Fibroblast of villous mesenchyme (primary cell): ENCODE measurements at regions not wholly inside any gene's neighbourhood (a gene's known extent, or its start where the extent isn't known, plus 50 kb on each side); places are given as distances from the start of the nearest gene placed in this dataset.

ENCODE experiments used
- DNase-seq: peaks from one replicate; pipeline ENCODE4 v3.0.0-alpha.2; 2010; ENCODE audit warnings: low read depth
- H3K4me3 ChIP-seq: 2 replicates; pipeline ENCODE4 v1.5.1; 2011; ENCODE audit warnings: low read depth, mild to moderate bottlenecking, low read length
- TF ChIP-seq, protein P1 (sequence below): IDR thresholded peaks from 2 replicates; pipeline ENCODE4 v1.5.1; 2012; ENCODE audit warnings: low read depth, mild to moderate bottlenecking, low read length; ENCODE audit not compliant: insufficient read depth

DNA sequence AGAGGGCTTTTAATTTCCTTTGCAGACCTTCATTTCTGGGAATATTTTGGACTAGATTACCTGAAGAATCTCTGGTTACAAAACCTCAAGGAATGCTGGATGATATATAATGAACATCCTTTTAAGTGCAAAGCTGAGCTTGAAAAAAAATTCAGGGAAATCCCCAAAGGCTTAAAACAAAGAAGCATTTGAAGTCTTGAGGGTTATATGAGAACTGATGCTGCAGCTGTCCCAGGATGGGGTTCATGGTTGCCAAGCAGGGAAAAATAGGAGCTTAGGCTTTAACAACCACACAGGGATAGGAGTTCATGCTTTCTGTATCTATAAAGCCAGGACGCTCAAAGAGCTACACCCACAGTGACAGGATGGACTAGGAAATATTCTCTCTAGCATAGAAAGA lies 150.4 kb upstream of the IRX5 start:
- TF ChIP-seq, protein P1, sequence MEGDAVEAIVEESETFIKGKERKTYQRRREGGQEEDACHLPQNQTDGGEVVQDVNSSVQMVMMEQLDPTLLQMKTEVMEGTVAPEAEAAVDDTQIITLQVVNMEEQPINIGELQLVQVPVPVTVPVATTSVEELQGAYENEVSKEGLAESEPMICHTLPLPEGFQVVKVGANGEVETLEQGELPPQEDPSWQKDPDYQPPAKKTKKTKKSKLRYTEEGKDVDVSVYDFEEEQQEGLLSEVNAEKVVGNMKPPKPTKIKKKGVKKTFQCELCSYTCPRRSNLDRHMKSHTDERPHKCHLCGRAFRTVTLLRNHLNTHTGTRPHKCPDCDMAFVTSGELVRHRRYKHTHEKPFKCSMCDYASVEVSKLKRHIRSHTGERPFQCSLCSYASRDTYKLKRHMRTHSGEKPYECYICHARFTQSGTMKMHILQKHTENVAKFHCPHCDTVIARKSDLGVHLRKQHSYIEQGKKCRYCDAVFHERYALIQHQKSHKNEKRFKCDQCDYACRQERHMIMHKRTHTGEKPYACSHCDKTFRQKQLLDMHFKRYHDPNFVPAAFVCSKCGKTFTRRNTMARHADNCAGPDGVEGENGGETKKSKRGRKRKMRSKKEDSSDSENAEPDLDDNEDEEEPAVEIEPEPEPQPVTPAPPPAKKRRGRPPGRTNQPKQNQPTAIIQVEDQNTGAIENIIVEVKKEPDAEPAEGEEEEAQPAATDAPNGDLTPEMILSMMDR = no peak
- H3K4me3 ChIP-seq = no peak overlapping the region
- DNase-seq = no peak

DNA sequence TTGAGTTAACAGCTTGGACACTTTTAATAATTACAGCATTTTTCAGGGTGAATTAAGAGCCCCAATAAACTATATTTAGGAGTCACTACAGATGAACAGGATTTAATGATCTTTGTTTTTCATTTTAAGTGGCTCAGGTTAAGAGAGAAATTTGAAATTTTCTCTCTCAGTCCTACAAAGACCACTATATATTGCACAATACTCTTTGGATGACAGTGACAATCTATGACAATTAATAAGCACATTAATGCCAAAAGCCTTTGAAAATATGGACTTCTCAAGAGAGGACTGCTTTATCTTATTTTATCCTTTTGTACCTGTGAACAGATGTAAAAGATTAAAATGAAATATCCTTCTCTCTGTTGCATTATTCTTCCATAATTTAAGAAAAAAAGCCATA lies 151.1 kb upstream of the IRX5 start:
- TF ChIP-seq, protein P1 = no peak
- no peak overlapping the region for H3K4me3 ChIP-seq
- no peak for DNase-seq

GRCh38 chr16:54774768-54775167 lies 155.9 kb upstream of the IRX5 start:
- TF ChIP-seq, protein P1 = no peak
- H3K4me3 ChIP-seq = no peak overlapping the region
- DNase-seq = no peak

DNA sequence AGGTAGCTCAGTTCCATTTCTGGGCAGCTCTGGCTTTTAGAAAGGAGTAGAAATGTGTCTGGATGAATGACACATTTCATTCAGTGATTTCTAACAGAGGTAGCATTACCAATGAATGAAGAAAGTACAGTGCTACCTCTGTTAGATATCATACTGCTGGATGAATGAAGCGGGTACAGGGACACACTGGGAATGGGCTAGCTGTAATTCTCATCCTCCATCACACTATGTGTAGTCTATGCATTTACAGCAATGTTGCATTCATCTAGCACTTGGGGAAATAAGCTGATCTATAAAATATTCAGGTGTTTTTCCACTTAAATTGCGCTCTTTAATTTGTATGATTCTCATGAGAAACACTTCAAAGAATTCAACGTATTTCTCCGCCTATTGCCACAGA lies 158.3 kb upstream of the IRX5 start:
- TF ChIP-seq, protein P1 = no peak
- DNase-seq = no peak
- no peak overlapping the region for H3K4me3 ChIP-seq

DNA sequence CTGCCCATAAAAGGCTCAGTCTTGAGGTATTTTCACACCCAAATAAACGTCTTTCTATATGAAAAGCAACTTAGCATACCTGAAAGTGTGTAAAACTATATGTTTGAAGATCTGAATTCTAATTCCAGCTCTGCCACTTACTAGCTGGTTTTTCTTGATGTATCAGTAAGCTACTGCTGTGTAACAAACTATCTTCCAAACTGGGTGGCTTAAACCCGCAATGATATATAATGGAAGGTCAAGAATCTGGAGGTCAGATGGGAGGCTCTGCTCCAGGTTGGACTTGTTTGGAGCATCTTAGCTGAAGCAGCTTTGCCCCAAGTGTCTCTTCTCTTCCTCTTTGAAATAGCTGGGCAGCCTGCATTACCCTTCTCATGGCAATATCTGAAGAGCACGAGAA lies 164.3 kb upstream of the IRX5 start:
- TF ChIP-seq, protein P1 = no peak
- H3K4me3 ChIP-seq = no peak overlapping the region
- no peak for DNase-seq

GRCh38 chr16:54750249-54750648 lies 180.4 kb upstream of the IRX5 start:
- TF ChIP-seq, protein P1 = no peak
- no peak for DNase-seq

DNA sequence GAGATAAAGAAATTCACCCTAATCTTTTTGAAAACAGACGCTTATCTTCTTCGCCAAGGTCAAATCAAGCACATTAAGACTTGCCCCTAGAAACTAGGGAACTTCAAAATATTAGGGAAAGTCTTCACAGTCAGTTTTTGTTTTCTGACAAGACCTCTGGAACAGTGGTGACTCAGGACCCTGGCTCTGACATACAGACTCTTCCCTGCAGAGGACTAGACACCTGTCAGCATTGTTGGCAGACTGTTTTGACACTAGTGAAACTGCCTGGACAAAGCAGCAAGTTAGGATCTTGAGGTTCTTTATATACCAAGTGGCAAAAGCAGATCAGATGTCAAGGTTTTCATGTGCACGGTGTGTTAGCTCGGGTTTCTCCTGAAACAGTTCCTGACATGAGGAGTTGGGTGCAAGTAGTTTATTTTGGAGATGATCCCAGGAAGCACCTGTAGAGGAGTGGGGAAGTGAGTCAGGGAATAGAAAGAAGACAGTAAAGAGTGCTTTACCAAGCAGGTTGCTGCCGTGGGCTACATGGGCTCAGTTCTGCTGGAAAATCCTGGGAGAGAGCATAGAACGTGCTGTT lies 182.0 kb upstream of the IRX5 start:
- TF ChIP-seq, protein P1 = no peak
- no peak overlapping the region for H3K4me3 ChIP-seq
- DNase-seq = no peak

More at GRCh38 chr16:54750249-54750648, 180.4 kb upstream of the IRX5 start:
- H3K4me3 ChIP-seq = no peak overlapping the region
